Lung (tissue), 11 donors: ENCODE measurements at regions not wholly inside any gene's neighbourhood (a gene's known extent, or its start where the extent isn't known, plus 50 kb on each side); places are given as distances from the start of the nearest gene placed in this dataset.

ENCODE experiments used
- ATAC-seq: fragments of 200-7000 bp; cut with Tn5 transposase; one replicate; pipeline ENCODE4 v1.9.1; 2020; ENCODE audit warnings: moderate number of reproducible peaks; ENCODE audit not compliant: insufficient read depth, low FRiP score
- DNase-seq, 3 donors: peaks; one replicate each; pipeline ENCODE4 v3.0.0-alpha.2; 2013 to 2017
- H3K27ac ChIP-seq, 2 donors: one replicate each; pipeline ENCODE4 v1.5.1; 2013; ENCODE audit warnings: mild to moderate bottlenecking in 2 of 2, moderate library complexity in 2 of 2, control low read depth in 1 of 2, inconsistent platforms in 1 of 2, low read depth in 1 of 2, low read length in 1 of 2
- H3K27me3 ChIP-seq, 3 donors: one replicate each; pipeline ENCODE4 v1.5.1; 2013; ENCODE audit warnings: low read length in 2 of 3; ENCODE audit not compliant: control insufficient read depth in 3 of 3, insufficient read depth in 3 of 3
- H3K36me3 ChIP-seq, 4 donors: one replicate each; pipeline ENCODE4 v1.5.1; 2013; ENCODE audit warnings: low read length in 4 of 4, mild to moderate bottlenecking in 1 of 4, moderate library complexity in 1 of 4; ENCODE audit not compliant: control insufficient read depth in 4 of 4, insufficient read depth in 4 of 4
- H3K4me1 ChIP-seq, 5 donors: one replicate each; pipeline ENCODE4 v1.5.1; 2013; ENCODE audit warnings: low read length in 5 of 5, mild to moderate bottlenecking in 2 of 5, moderate library complexity in 1 of 5; ENCODE audit not compliant: control insufficient read depth in 5 of 5, insufficient read depth in 5 of 5
- H3K4me3 ChIP-seq: one replicate; pipeline ENCODE4 v1.5.1; 2013; ENCODE audit warnings: mild to moderate bottlenecking, control low read depth, moderate library complexity
- H3K9ac ChIP-seq, 2 donors: one replicate each; pipeline ENCODE4 v1.5.1; 2013; ENCODE audit warnings: low read length in 2 of 2, control low read depth in 1 of 2; ENCODE audit not compliant: insufficient read depth in 1 of 2
- H3K9me3 ChIP-seq, 4 donors: one replicate each; pipeline ENCODE4 v1.5.1; 2013; ENCODE audit warnings: low read length in 3 of 4, mild to moderate bottlenecking in 1 of 4, moderate library complexity in 1 of 4; ENCODE audit not compliant: control insufficient read depth in 4 of 4, insufficient read depth in 3 of 4
- WGBS, 2 donors: extraction: QIAGEN DNeasy Blood & Tissue Kit; methylation state at CpG; one replicate each; pipeline ENCODE4 v1.1.7; 2013; 5-methylcytosine and 5-hydroxymethylcytosine counted together
- TF ChIP-seq, protein P1 (sequence below): IDR thresholded peaks from 2 replicates; pipeline ENCODE4 v1.5.1; 2012; ENCODE audit warnings: mild to moderate bottlenecking; ENCODE audit errors: control extremely low read depth, extremely low read depth
- donor health status: control.
- donor health status: control.
- donor health status: Bipolar disorder and iron deficiency.
- donor health status: healthy.
- donor health status: DM: yes; HTN: yes; CAD: no.

DNA sequence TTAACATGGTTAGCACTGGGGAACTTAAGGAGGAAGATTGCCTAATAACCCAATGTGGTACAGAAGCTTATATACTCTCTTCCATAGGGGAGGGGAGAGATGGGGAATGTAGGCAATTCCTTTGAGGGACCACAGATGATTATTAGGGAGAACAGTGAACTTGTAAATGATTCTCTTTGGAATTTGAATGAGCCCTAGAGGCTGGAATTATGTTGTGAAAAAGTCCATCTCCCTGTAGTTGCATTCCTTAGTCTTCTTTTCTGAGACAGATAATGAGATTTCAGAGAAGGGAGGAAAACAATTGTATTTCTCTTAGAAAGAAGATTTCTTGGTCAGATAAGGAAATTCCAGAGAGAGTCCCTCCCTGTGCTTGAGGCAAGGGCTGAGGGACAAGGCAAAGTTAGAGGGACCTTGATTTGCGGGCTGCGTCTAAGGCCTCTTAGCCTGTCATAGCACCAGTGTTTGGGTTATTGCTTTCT is 89.0 kb upstream of the HMCN1 start:
- Histone ChIP-seq H3K27me3 (no peaks in the 10 kb centered on the region), H3K27ac (no peak overlapping the region), H3K4me1 (peaks cover 0 to 25% (median 8%) of the 10 kb centered on the region in 5 donors), H3K9ac (no peak overlapping the region), H3K9me3 (peaks cover 0 to 4% (median 0%) of the 10 kb centered on the region in 4 donors), H3K4me3 (no peak overlapping the region), H3K36me3 (no peaks in the 10 kb centered on the region)
- ATAC-seq (no peak), DNase-seq (no peak)
- WGBS, 2 donors: 91 to 93% methylated on average over 2 of the region's 2 CpGs
- TF ChIP-seq, protein P1, sequence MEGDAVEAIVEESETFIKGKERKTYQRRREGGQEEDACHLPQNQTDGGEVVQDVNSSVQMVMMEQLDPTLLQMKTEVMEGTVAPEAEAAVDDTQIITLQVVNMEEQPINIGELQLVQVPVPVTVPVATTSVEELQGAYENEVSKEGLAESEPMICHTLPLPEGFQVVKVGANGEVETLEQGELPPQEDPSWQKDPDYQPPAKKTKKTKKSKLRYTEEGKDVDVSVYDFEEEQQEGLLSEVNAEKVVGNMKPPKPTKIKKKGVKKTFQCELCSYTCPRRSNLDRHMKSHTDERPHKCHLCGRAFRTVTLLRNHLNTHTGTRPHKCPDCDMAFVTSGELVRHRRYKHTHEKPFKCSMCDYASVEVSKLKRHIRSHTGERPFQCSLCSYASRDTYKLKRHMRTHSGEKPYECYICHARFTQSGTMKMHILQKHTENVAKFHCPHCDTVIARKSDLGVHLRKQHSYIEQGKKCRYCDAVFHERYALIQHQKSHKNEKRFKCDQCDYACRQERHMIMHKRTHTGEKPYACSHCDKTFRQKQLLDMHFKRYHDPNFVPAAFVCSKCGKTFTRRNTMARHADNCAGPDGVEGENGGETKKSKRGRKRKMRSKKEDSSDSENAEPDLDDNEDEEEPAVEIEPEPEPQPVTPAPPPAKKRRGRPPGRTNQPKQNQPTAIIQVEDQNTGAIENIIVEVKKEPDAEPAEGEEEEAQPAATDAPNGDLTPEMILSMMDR: no peak

- TF ChIP-seq, protein P1: no peak
- Histone ChIP-seq H3K4me3 (no peak overlapping the region), H3K9ac (no peak overlapping the region), H3K4me1 (peaks cover 0 to 25% (median 8%) of the 10 kb centered on the region in 5 donors), H3K27ac (no peak overlapping the region), H3K36me3 (no peaks in the 10 kb centered on the region), H3K27me3 (no peaks in the 10 kb centered on the region), H3K9me3 (peaks cover 0 to 4% (median 0%) of the 10 kb centered on the region in 4 donors)
- DNase-seq (no peak), ATAC-seq (no peak)
- 83 to 91% methylated on average over 1 of the region's 1 CpG for WGBS, 2 donors
These were observed 89.7 kb upstream of the HMCN1 start for GRCh38 chr1:185644531-185644930.

DNA sequence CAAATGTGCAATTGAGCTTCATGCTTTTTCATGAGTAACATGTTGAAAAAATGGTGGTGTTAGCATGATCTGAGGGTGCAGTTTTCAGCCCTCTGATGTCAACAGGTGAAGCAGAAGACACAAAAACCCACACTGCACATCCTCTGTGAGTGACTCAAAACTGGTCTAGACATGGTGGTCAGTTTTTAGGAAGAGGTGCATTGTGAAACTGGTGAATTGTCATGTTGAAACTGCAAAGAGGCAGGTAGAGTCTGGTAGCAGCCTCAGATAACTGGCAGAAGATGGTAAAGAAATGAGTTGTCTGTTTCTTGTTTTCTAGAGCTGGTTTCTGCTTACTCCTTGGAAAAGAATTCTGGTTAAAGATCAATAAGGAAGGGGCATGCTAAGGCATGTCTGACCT is 97.3 kb upstream of the HMCN1 start:
- Histone ChIP-seq H3K36me3 (no peaks in the 10 kb centered on the region), H3K9me3 (no peaks in the 10 kb centered on the region), H3K27ac (no peak overlapping the region), H3K4me1 (no peaks in the 10 kb centered on the region), H3K4me3 (no peak overlapping the region), H3K27me3 (no peaks in the 10 kb centered on the region), H3K9ac (no peak overlapping the region)
- no peak for ATAC-seq
- no peak for DNase-seq
- TF ChIP-seq, protein P1: no peak

GRCh38 chr1:185634704-185635103 is 99.5 kb upstream of the HMCN1 start:
- Histone ChIP-seq H3K27ac (no peak overlapping the region), H3K9ac (no peak overlapping the region), H3K4me3 (no peak overlapping the region), H3K4me1 (no peaks in the 10 kb centered on the region), H3K36me3 (no peaks in the 10 kb centered on the region), H3K9me3 (no peaks in the 10 kb centered on the region), H3K27me3 (no peaks in the 10 kb centered on the region)
- DNase-seq (no peak), ATAC-seq (no peak)
- 96 to 98% methylated on average over 4 of the region's 4 CpGs for WGBS, 2 donors
- TF ChIP-seq, protein P1: no peak
